ENCODE measurements at regions not wholly inside any gene's neighbourhood (a gene's known extent, or its start where the extent isn't known, plus 50 kb on each side); places are given as distances from the start of the nearest gene placed in this dataset.

DNA sequence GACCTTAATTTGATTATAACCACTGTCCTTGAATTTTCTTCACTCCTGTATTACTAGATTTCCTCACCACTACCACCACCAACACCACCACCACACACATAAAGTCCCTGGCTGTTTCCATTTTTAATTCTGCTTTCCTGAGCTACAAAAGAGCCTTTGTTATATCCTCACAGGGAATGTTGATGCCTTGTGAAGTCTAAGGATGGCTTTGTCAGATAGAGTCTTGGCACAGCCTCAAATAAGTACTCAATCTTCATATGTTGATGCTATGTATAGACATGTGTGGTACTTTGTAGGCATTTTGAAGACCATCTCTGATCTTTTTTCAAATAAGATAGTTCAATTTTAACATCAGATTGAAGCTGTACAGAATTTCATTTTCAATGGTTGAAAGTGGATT is 1016.7 kb upstream of the LCORL start (continued):
- no peak for TF ChIP-seq PAX8 (IDR thresholded peaks at IDR 0.05)
- TF ChIP-seq TBL1XR1 (IDR thresholded peaks at IDR 0.05; ENCODE audit: low read depth, low read length): no peak

DNA sequence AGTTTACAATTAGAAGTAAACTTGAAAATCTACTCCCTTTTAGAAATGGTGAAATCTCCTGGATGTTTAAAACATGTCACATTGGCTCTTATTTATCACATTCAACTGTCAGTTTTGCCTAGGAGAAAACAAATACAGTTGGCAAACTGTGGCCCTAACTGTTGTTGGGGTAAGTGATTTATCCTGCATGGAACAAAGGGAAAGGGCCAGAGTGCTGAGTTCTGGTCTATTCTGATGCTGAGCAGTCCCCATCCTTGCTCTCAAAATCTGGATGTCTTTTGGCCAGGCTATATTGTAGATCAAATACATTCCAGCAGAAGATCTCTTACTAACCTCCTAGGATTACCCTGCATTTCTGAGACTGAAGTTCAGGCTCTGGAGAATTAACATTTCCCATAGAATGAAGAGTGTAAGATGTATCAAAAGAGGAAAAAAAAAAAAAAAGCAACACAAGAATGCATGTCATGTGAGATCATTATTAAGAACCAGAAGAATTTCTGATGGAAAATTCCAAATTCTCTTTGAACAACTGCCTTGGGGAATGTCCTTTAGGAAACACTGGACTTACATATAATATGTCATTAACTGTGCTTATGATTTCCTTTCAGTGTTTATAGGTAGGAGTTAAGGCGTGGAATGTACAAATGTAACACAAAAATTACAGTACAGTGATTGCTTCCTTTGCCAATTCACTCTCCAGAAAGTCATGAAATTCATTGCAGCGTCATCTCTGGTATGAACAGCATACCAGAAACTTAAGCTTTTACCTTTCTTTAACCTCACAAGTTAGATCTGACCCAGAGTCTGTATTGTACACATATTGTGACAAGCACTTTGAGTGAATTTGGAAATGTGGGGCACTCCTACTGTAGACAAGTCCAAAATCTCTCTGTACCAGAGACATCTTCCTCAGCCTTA is 1012.5 kb upstream of the LCORL start:
- ChIA-PET RAD21 (ENCODE audit: unreplicated experiment) (no interaction called here), SMC1A (ENCODE audit: uncharacterized antibody, unreplicated experiment) (no interaction called here), CTCF (no interaction called here), POLR2A (no interaction called here)
- ATAC-seq (no peak), DNase-seq (ENCODE audit: low read depth, low spot score) (no peak), FAIRE-seq (no peak)
- no TSS peak for BruUV-seq (replicated peaks)
- no peak overlapping the region for H2AFZ ChIP-seq (ENCODE audit: control insufficient read depth, low read depth, low read length)
- no peaks in the 10 kb centered on the region for H3K4me1 ChIP-seq (ENCODE audit: control insufficient read depth, insufficient read depth, low read length)
- intact Hi-C loops (cut with micrococcal nuclease; ENCODE audit: unreplicated experiment): no loop called here
- no peak overlapping the region for H3K4me2 ChIP-seq (ENCODE audit: control insufficient read depth, insufficient read depth)
- no peaks in the 10 kb centered on the region for H3K9me3 ChIP-seq (replicated peaks; ENCODE audit: control insufficient read depth, insufficient read depth, low read length)
- TF ChIP-seq, protein P1, sequence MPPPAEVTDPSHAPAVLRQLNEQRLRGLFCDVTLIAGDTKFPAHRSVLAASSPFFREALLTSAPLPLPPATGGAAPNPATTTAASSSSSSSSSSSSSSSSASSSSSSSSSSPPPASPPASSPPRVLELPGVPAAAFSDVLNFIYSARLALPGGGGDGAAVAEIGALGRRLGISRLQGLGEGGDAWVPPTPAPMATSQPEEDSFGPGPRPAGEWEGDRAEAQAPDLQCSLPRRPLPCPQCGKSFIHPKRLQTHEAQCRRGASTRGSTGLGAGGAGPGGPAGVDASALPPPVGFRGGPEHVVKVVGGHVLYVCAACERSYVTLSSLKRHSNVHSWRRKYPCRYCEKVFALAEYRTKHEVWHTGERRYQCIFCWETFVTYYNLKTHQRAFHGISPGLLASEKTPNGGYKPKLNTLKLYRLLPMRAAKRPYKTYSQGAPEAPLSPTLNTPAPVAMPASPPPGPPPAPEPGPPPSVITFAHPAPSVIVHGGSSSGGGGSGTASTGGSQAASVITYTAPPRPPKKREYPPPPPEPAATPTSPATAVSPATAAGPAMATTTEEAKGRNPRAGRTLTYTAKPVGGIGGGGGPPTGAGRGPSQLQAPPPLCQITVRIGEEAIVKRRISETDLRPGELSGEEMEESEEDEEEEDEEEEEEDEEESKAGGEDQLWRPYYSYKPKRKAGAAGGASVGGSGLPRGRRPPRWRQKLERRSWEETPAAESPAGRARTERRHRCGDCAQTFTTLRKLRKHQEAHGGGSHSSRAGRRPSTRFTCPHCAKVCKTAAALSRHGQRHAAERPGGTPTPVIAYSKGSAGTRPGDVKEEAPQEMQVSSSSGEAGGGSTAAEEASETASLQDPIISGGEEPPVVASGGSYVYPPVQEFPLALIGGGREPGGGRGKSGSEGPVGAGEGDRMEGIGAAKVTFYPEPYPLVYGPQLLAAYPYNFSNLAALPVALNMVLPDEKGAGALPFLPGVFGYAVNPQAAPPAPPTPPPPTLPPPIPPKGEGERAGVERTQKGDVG (CRISPR knock-in tag; IDR thresholded peaks at IDR 0.05): no peak
- TF ChIP-seq RFX5 (IDR thresholded peaks at IDR 0.05; ENCODE audit: low read depth, low read length): no peak
- no peak for TF ChIP-seq YBX1 (IDR thresholded peaks at IDR 0.05)
- no peaks in the 10 kb centered on the region for H3K36me3 ChIP-seq (ENCODE audit: control insufficient read depth in 2 of 2, insufficient read depth in 2 of 2, low read length in 1 of 2)
- H4K20me1 ChIP-seq (ENCODE audit: control insufficient read depth, insufficient read depth): no peaks in the 10 kb centered on the region
- no peak overlapping the region for H3K27ac ChIP-seq (ENCODE audit: control insufficient read depth, insufficient read depth)
- in situ Hi-C loops (cut with MboI): no loop called here
- H3K4me3 ChIP-seq: no peak overlapping the region
- H3K9ac ChIP-seq (ENCODE audit: control insufficient read depth, insufficient read depth, low read length): no peak overlapping the region
- H3K27me3 ChIP-seq (replicated peaks in 1 of 2; ENCODE audit: control insufficient read depth in 2 of 2, insufficient read depth in 2 of 2, low read length in 1 of 2): no peaks in the 10 kb centered on the region
- no peaks in the 10 kb centered on the region for H3K79me2 ChIP-seq (ENCODE audit: control insufficient read depth, insufficient read depth, low read length)
- WGBS (ENCODE audit: insufficient coverage, insufficient replicate concordance, low lambda C conversion rate, missing lambda C conversion rate): 0% methylated on average over 2 of the region's 2 CpGs

Measured in GM12878 (cell line).